Inflammatory macrophage treated with lipopolysaccharide for 4 hours (primary cell): ENCODE measurements at regions not wholly inside any gene's neighbourhood (a gene's known extent, or its start where the extent isn't known, plus 50 kb on each side); places are given as distances from the start of the nearest gene placed in this dataset.
"Not testable (repeated sequence)": the region's sequence is repeated elsewhere in the genome, so short reads cannot be mapped to it uniquely, and the experiment has no call there.

Experiments used
- DNase-seq: peaks from one replicate; pipeline ENCODE4 v3.0.0-alpha.2; 2020

- DNase-seq, result no peak
Observed at GRCh38 chr7:119643558-119643957, 629.4 kb upstream of the KCND2 start.

GRCh38 chr7:119647286-119647685 is 625.7 kb upstream of the KCND2 start:
- DNase-seq, result no peak

DNA sequence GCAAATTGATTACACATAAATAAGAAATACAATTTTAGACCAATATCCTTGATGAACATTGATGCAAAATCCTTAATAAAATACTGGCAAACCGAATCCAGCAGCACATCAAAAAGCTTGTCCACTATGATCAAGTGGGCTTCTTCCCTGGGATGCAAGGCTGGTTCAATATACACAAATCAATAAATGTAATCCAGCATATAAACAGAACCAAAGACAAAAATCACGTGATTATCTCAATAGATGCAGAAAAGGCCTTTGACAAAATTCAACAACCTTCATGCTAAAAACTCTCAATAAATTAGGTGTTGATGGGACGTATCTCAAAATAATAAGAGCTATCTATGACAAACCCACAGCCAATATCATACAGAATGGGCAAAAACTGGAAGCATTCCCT is 624.2 kb upstream of the KCND2 start:
- not testable (repeated sequence) for DNase-seq

DNA sequence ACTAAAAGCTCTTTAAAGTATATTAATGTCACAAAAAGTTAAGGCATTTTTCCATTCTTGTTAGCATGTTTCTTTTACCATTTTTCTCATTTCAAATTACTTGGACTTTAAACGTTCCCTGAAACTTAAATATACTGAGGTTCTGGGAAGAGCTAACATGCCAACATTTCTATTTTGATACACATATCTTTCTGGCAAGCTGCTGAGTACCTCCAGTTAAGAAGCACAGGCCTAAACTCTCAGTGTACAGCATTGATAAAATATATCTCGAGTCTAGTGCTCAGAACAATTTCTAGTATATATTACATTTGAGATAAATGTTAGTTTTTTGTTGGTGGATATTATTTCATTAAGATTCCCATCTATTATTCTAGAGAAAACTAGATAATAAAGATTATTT is 612.9 kb upstream of the KCND2 start:
- DNase-seq, result no peak

DNA sequence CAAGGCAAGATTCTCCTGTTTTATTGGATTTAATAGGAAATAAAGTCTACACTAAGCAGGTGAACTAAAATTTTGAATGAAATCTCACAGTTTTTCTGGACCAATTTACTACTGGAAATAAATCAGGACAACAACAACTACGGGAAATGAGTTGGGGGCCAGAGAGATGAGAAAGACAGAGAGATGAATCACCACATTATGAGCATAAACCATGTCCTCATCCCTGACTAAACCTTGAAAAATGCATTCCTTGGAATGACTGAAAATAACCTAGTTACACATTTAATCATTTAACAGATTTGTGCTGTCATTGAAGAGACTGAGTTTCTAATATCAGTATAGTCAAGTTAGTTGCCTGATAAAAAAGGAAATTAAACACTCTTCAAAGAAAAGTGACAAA is 608.4 kb upstream of the KCND2 start:
- no peak for DNase-seq

- no peak for DNase-seq
Observed at GRCh38 chr7:119665796-119666195, 607.2 kb upstream of the KCND2 start.

DNA sequence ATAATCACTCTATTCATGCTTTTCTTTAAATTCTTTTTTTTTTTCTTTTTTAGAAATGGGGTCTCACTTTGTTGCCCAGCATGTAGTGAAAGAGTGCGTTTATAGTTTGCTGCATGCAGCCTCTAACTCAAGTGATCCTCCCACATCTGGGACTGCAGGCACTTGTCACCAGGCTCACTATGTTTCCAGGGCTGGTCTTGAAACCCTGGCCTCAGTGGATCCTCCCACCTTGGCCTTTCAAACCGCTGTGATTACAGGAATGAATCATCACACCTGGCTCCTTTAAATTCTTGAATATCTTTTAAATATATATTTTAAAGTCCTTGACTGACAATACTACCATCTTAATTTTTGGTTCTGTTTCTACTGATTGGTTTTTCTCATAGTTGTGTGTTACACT is 591.6 kb upstream of the KCND2 start:
- DNase-seq, result no peak

DNA sequence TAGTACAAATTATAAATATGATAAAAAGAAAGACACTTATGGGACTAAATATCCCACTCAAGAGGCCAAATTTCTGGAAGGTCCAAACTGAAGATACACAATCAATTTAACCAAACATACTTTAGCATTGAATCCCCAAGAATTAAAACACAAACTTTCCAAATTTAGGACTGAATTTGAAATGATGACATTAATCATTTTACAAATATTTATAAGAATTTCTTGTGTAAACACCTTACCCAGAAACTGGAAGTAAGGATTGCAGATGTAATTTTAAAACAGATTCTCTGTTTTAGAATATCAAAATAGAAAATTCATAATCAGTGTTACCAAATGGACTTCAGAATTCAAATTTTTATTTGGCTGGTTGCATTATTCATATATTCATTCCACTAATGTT is 588.2 kb upstream of the KCND2 start:
- no peak for DNase-seq

GRCh38 chr7:119685906-119686305 is 587.1 kb upstream of the KCND2 start:
- no peak for DNase-seq

DNA sequence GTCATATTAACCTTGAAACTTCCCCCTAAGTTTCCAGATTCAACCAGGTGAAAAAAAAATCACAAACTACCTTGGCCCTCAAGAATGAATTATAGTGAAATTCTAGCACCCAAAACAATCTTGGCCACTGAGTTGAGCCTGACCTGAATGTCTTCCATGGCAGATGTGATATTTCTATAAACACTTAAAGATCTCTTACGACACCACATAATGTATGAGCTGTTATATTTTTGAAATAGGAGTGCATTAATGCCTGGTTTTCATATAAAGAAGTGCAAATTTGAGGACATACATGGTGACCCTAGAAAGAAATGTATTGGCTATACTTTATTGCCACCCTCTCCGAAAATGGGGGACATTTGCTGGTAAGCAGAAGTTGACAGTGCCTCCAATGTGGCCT is 584.1 kb upstream of the KCND2 start:
- no peak for DNase-seq

DNA sequence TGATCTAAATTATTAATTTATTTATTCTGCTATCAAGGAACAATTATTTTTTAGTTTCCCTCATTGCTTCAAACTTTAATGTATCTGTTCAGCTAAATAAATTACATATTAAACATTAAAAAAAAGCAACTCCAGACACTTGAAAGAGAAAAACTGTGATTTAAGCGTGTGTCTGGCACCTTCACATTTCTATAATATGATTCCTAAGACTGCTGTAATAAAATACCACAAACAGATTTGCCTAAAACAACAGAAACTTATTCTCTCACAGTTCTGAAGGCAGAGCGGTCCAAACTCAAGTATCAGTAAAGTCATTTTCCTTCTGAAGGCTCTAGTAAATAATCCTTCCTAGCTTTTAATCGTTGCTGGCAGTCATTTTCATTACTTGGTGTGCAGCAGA is 580.4 kb upstream of the KCND2 start:
- no peak for DNase-seq

DNA sequence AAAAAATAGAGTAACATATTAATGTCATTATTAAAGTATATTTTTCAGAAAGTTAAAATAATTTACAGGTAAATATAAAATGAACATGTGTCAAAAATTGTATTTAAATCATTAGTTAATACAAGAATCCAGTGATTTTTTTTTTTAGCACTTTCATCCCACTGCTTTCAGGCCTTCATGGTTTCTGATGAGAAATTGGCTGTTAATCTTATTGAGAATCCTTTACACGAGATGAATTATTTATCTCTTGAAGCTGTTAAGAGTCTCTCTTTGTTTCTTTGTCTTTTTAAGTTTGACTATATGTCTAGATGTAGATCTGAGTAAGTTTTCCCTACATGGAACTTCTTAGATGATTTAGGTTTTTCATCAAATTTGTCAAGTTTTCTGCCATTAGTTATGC is 578.5 kb upstream of the KCND2 start:
- no peak for DNase-seq

- no peak for DNase-seq
Observed at GRCh38 chr7:119696336-119696735, 576.6 kb upstream of the KCND2 start.

DNA sequence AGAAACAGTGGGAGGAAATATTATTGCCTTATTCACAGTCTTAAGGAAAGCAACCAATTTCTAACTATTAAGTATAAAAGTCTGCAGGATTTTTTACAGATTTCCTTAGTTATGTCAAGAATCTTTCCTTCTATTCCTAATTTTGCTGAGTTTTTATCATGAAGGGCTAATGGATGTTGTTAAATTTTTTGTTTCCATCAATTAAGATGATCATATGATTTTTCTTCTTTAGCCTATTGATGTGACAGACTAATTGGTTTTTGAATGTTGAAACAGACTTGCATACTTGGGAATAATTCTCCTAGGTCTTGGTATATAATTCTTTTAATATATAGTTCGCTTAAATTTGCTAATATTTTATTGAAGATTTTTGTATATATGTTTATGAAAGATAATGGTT is 569.1 kb upstream of the KCND2 start:
- DNase-seq, result no peak

DNA sequence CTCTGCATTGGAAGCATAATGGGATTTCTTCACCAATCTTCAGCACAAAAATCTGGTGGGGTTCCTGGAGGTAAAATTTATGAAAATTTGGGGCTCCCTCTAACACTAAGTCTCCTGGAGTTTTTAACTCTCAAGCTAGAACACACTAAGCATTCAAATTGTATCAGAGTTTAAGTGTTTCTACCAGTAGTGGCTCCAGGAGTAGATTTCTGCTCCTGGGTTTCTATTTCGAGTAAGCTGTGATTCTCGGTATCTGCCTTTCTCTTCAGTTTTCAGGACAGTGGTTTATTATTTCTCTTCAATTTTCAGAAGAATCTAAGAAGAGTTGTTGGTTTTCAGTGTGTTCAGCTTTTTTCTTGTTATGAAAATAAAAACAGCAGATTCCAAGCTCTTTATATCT is 566.4 kb upstream of the KCND2 start:
- no peak for DNase-seq

- no peak for DNase-seq
Observed at GRCh38 chr7:119708891-119709290, 564.1 kb upstream of the KCND2 start.

- DNase-seq, result no peak
Observed at GRCh38 chr7:119711104-119711503, 561.9 kb upstream of the KCND2 start.

- no peak for DNase-seq
Observed at GRCh38 chr7:119712886-119713462, 560.0 kb upstream of the KCND2 start.

DNA sequence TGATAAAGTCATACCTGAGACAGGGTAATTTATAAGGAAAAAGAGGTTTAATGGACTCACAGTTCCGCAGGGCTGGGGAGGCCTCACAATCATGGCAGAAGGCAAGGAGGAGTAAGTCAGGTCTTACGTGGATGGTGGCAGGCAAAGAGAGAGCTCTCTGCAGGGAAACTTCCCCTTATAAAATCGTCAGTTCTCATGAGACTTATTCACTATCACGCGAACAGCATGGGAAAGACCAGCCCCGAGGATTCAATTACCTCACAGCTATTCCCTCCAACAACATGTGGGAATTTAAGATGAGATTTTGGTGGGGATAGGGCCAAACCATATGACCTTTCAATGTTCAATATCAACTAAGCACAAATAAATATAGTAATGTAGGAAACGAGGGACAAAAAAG is 559.4 kb upstream of the KCND2 start:
- no peak for DNase-seq

GRCh38 chr7:119720541-119720940 is 552.4 kb upstream of the KCND2 start:
- DNase-seq, result no peak

- no peak for DNase-seq
Observed at GRCh38 chr7:119724041-119724792, 548.8 kb upstream of the KCND2 start.

GRCh38 chr7:119733127-119733879 is 539.7 kb upstream of the KCND2 start:
- DNase-seq, result no peak

DNA sequence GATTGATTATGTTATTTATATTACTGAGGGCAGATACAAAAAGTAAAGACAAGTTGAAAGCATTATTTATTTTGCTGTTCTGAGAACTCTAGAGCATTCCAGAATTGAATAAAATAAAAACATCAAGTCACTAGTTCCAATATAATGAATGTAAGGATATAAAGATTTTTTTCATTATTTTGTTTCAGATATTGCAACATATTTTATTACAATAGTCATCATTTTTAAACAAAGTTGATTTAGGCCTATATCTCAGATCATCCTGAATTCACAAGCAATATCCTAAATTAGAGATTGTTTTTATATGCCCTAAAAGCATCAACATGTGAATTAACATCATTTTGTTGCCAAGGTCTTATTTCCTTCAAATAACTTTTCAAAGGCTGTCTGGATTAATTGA is 535.6 kb upstream of the KCND2 start:
- no peak for DNase-seq

DNA sequence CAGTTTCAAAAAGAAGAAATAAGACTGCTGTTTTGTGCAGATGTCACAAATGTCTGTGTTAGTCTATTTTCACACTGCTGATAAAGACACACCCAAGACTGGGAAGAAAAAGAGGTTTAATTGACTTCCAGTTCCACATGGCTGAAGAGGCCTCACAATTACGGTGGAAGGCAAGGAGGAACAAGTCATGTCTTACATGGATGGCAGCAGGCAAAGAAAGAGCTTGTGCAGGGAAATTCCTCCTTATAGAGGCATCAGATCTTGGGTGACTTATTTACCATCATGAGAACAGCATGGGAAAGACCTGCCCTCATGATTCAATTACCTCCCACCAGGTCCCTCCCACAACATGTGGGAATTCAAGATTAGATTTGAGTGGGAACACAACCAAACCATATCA is 527.7 kb upstream of the KCND2 start:
- DNase-seq, result not testable (repeated sequence)
